H1 (cell line): ENCODE measurements at regions not wholly inside any gene's neighbourhood (a gene's known extent, or its start where the extent isn't known, plus 50 kb on each side); places are given as distances from the start of the nearest gene placed in this dataset.

ENCODE experiments used
- CTCF ChIA-PET: fragments of 300-600 bp; sonication (Branson Sonifier 250); formaldehyde crosslinking; loops from one replicate; lab custom pipeline; 2021; ENCODE audit not compliant: partially characterized antibody; lab: Charles Lee
- POLR2A ChIA-PET: fragments of 300-600 bp; sonication (Branson Sonifier 250); formaldehyde crosslinking; loops from one replicate; lab custom pipeline; 2021; ENCODE audit warnings: inconsistent platforms; ENCODE audit not compliant: partially characterized antibody; lab: Charles Lee
- DNase-seq, 2 experiments: peaks; one replicate each; pipeline versions ENCODE4 v3.0.0 to v3.0.0-alpha.2; 2010 to 2022; ENCODE audit warnings: low spot score in 2 of 2, low read depth in 1 of 2, mixed read lengths in 1 of 2
- FAIRE-seq: peaks from 2 replicates; lab custom pipeline; 2011; peaks lifted over from hg19 to GRCh38; lab: Jason Lieb, UNC
- H2AFZ ChIP-seq: 2 replicates; pipeline ENCODE4 v1.8.1; 2012; ENCODE audit warnings: low read length, inconsistent platforms
- H2AK5ac ChIP-seq: 2 replicates; pipeline ENCODE4 v1.6.1; 2013; ENCODE audit warnings: low read depth, low read length
- H2BK120ac ChIP-seq: replicated peaks from 2 replicates; pipeline ENCODE3; 2013; ENCODE audit warnings: low read depth, low read length, inconsistent platforms
- H2BK12ac ChIP-seq: 2 replicates; pipeline ENCODE4 v1.6.1; 2013; ENCODE audit warnings: low read depth, low read length
- H2BK15ac ChIP-seq: 2 replicates; pipeline ENCODE4 v1.6.1; 2013; ENCODE audit warnings: low read length
- H2BK20ac ChIP-seq: 2 replicates; pipeline ENCODE4 v1.6.1; 2013; ENCODE audit warnings: low read length
- H2BK5ac ChIP-seq: 2 replicates; pipeline ENCODE4 v1.6.1; 2013; ENCODE audit warnings: low read depth, low read length
- H3K14ac ChIP-seq: 2 replicates; pipeline ENCODE4 v1.6.1; 2013; ENCODE audit warnings: inconsistent platforms; ENCODE audit not compliant: insufficient read length
- H3K18ac ChIP-seq: 2 replicates; pipeline ENCODE4 v1.6.1; 2013; ENCODE audit warnings: low read length; ENCODE audit errors: extremely low read depth
- H3K23ac ChIP-seq: 2 replicates; pipeline ENCODE4 v1.6.1; 2013; ENCODE audit warnings: inconsistent platforms; ENCODE audit not compliant: insufficient read length
- H3K23me2 ChIP-seq: 2 replicates; pipeline ENCODE4 v1.6.1; 2013; ENCODE audit warnings: low read depth, low read length
- H3K27ac ChIP-seq: 2 replicates; pipeline ENCODE4 v1.6.1; 2011; ENCODE audit warnings: low read depth, low read length, inconsistent platforms
- H3K27me3 ChIP-seq, 4 experiments: replicated peaks in 1 of 4; 1 replicate in 1 of 4; 2 replicates in 3 of 4; pipeline versions ENCODE4 v1.6.1 to v1.8.1; 2011 to 2013; ENCODE audit warnings: low read length in 3 of 4, mild to moderate bottlenecking in 3 of 4, inconsistent platforms in 2 of 4, mixed read lengths in 2 of 4, moderate library complexity in 1 of 4; ENCODE audit not compliant: control insufficient read depth in 3 of 4, insufficient read depth in 3 of 4; ENCODE audit errors: extremely low read depth in 1 of 4
- H3K36me3 ChIP-seq, 4 experiments: 2 replicates each; pipeline versions ENCODE4 v1.6.1 to v1.8.1; 2011 to 2013; ENCODE audit warnings: mild to moderate bottlenecking in 4 of 4, low read length in 3 of 4, moderate library complexity in 2 of 4, control low read depth in 1 of 4, inconsistent platforms in 1 of 4; ENCODE audit not compliant: insufficient read depth in 4 of 4, control insufficient read depth in 2 of 4
- H3K4ac ChIP-seq: replicated peaks from 2 replicates; pipeline ENCODE3; 2013; ENCODE audit warnings: low read length, low read depth, mixed read lengths, inconsistent platforms; ENCODE audit not compliant: insufficient read length
- H3K4me1 ChIP-seq, 4 experiments: replicated peaks in 1 of 4; 1 replicate in 1 of 4; 2 replicates in 3 of 4; pipeline versions ENCODE4 v1.6.1 to v1.8.1; 2011 to 2013; ENCODE audit warnings: low read length in 3 of 4, inconsistent platforms in 2 of 4, mixed read lengths in 1 of 4; ENCODE audit not compliant: insufficient read depth in 4 of 4, control insufficient read depth in 3 of 4
- H3K4me2 ChIP-seq, 2 experiments: 2 replicates each; pipeline versions ENCODE4 v1.6.1 to v1.8.1; 2011 to 2013; ENCODE audit warnings: low read depth in 2 of 2, low read length in 2 of 2, control low read depth in 1 of 2, inconsistent platforms in 1 of 2, mild to moderate bottlenecking in 1 of 2; ENCODE audit not compliant: insufficient read depth in 1 of 2
- H3K4me3 ChIP-seq, 4 experiments: fragments of 200-600, 300-600 bp in 1 of 4; sonication (generic), shearing (Covaris generic), sonication (Bioruptor Twin) in 1 of 4; 2 replicates each; pipeline versions ENCODE4 v1.5.1 to v1.8.1; 2011 to 2016; ENCODE audit warnings: low read length in 4 of 4, low read depth in 3 of 4, control low read depth in 2 of 4, inconsistent platforms in 2 of 4, mild to moderate bottlenecking in 2 of 4, mixed read lengths in 1 of 4, moderate library complexity in 1 of 4; ENCODE audit not compliant: insufficient read depth in 2 of 4; ENCODE audit errors: extremely low read depth in 1 of 4
- H3K56ac ChIP-seq: replicated peaks from 2 replicates; pipeline ENCODE3; 2013; ENCODE audit warnings: low read depth, mild to moderate bottlenecking, mixed read lengths, low read length, inconsistent platforms; ENCODE audit not compliant: insufficient read length
- H3K79me1 ChIP-seq: 2 replicates; pipeline ENCODE4 v1.6.1; 2013; ENCODE audit warnings: low read depth, low read length, control low read depth
- H3K79me2 ChIP-seq, 2 experiments: 2 replicates each; pipeline versions ENCODE4 v1.6.1 to v1.8.1; 2012 to 2013; ENCODE audit warnings: low read length in 2 of 2, mild to moderate bottlenecking in 2 of 2, inconsistent platforms in 1 of 2; ENCODE audit not compliant: insufficient read depth in 2 of 2, control insufficient read depth in 1 of 2
- H3K9ac ChIP-seq, 4 experiments: replicated peaks in 1 of 4; 1 replicate in 1 of 4; 2 replicates in 3 of 4; pipeline versions ENCODE4 v1.6.1 to v1.8.1; 2011 to 2013; ENCODE audit warnings: low read depth in 3 of 4, low read length in 3 of 4, control low read depth in 2 of 4, mild to moderate bottlenecking in 2 of 4, moderate library complexity in 2 of 4, inconsistent platforms in 1 of 4; ENCODE audit errors: extremely low read depth in 1 of 4
- H3K9me3 ChIP-seq, 2 experiments: 2 replicates each; pipeline versions ENCODE4 v1.6.1 to v1.8.1; 2012 to 2013; ENCODE audit warnings: mild to moderate bottlenecking in 2 of 2, moderate library complexity in 2 of 2, control low read depth in 1 of 2, inconsistent platforms in 1 of 2, low read depth in 1 of 2, low read length in 1 of 2, mixed read lengths in 1 of 2; ENCODE audit not compliant: insufficient read depth in 2 of 2
- H4K20me1 ChIP-seq, 2 experiments: replicated peaks in 1 of 2; 2 replicates each; pipeline versions ENCODE3 to v1.8.1; 2011 to 2013; ENCODE audit warnings: inconsistent platforms in 2 of 2, low read length in 2 of 2, mild to moderate bottlenecking in 1 of 2; ENCODE audit not compliant: insufficient read depth in 2 of 2, control insufficient read depth in 1 of 2
- H4K5ac ChIP-seq: 2 replicates; pipeline ENCODE4 v1.6.1; 2013; ENCODE audit warnings: low read length, low read depth, mixed read lengths, inconsistent platforms; ENCODE audit not compliant: insufficient read length
- H4K8ac ChIP-seq: 2 replicates; pipeline ENCODE4 v1.8.0; 2013; ENCODE audit warnings: mild to moderate bottlenecking, moderate library complexity, low read length, inconsistent platforms; ENCODE audit not compliant: insufficient read depth; ENCODE audit errors: extremely low read depth
- H4K91ac ChIP-seq: replicated peaks from 2 replicates; pipeline ENCODE3; 2013; ENCODE audit warnings: low read length, mixed read lengths, inconsistent platforms; ENCODE audit not compliant: insufficient read length
- BRCA1 ChIP-seq: IDR thresholded peaks from 2 replicates; pipeline ENCODE4 v1.6.1; 2012; ENCODE audit warnings: low read depth, low read length, improper control_type of control experiment
- CBX5 ChIP-seq: fragments of 300-800, 300-1000 bp; sonication (generic); IDR thresholded peaks from 2 replicates; pipeline ENCODE4 v1.7.1; 2016; ENCODE audit warnings: antibody characterized with exemption, low read length, low read depth
- CEBPB ChIP-seq: IDR thresholded peaks from 2 replicates; pipeline ENCODE4 v1.6.1; 2012; ENCODE audit warnings: low read depth, low read length
- CTBP2 ChIP-seq: IDR thresholded peaks from 2 replicates; pipeline ENCODE4 v1.7.0; 2011; ENCODE audit warnings: borderline replicate concordance, mild to moderate bottlenecking, moderate library complexity, mixed read lengths, low read length; ENCODE audit not compliant: insufficient read depth, insufficient read length
- E2F6 ChIP-seq: IDR thresholded peaks from 2 replicates; pipeline ENCODE4 v1.6.1; 2012; ENCODE audit warnings: inconsistent platforms
- EGR1 ChIP-seq: IDR thresholded peaks from 2 replicates; pipeline ENCODE4 v1.6.1; 2011; ENCODE audit warnings: low read depth, low read length, borderline replicate concordance
- FOSL1 ChIP-seq: IDR thresholded peaks from 2 replicates; pipeline ENCODE4 v1.6.1; 2011; ENCODE audit warnings: mild to moderate bottlenecking, low read depth, low read length, moderate library complexity; ENCODE audit not compliant: insufficient read depth
- GABPA ChIP-seq: IDR thresholded peaks from 2 replicates; pipeline ENCODE4 v1.6.1; 2011; ENCODE audit warnings: mild to moderate bottlenecking, low read length, moderate library complexity, borderline replicate concordance; ENCODE audit not compliant: insufficient read depth
- GTF2F1 ChIP-seq: IDR thresholded peaks from 2 replicates; pipeline ENCODE4 v1.6.1; 2012; ENCODE audit warnings: low read depth, low read length, improper control_type of control experiment, borderline replicate concordance
- HDAC2 ChIP-seq, 2 experiments: fragments of 300-600 bp in 1 of 2; sonication (generic) in 1 of 2; IDR thresholded peaks; 2 replicates each; pipeline ENCODE4 v1.6.1; 2011 to 2012; ENCODE audit warnings: low read depth in 2 of 2, low read length in 2 of 2, mild to moderate bottlenecking in 2 of 2, moderate library complexity in 2 of 2, borderline replicate concordance in 1 of 2, inconsistent platforms in 1 of 2
- JUN ChIP-seq: IDR thresholded peaks from 2 replicates; pipeline ENCODE4 v1.6.1; 2011; ENCODE audit warnings: low read depth, mild to moderate bottlenecking, improper control_type of control experiment, low read length
- SP1 ChIP-seq: IDR thresholded peaks from 2 replicates; pipeline ENCODE4 v1.6.1; 2011; ENCODE audit warnings: low read depth, low read length
- TAF1 ChIP-seq: IDR thresholded peaks from 2 replicates; pipeline ENCODE4 v1.6.1; 2011; ENCODE audit warnings: mild to moderate bottlenecking, low read depth, low read length
- YY1 ChIP-seq: IDR thresholded peaks from 2 replicates; pipeline ENCODE4 v1.6.1; 2011; ENCODE audit warnings: low read depth, mild to moderate bottlenecking, low read length
- WGBS, 2 experiments: shearing (Covaris generic) in 1 of 2; methylation state at CpG; one replicate each; pipeline versions ENCODE4 v1.1.6 to v1.1.7; 2013 to 2015; ENCODE audit warnings: low lambda C conversion rate in 2 of 2, mixed read lengths in 2 of 2, inconsistent platforms in 1 of 2, low coverage in 1 of 2, missing lambda C conversion rate in 1 of 2; ENCODE audit not compliant: insufficient replicate concordance in 2 of 2, insufficient coverage in 1 of 2, insufficient read length in 1 of 2; ENCODE audit errors: extremely low coverage in 1 of 2, missing lambda C conversion rate in 1 of 2; 5-methylcytosine and 5-hydroxymethylcytosine counted together

- H3K14ac ChIP-seq = no peak overlapping the region
- H2BK5ac ChIP-seq = no peak overlapping the region
- H3K4me2 ChIP-seq = no peak overlapping the region
- no peak overlapping the region for H3K23ac ChIP-seq
- no peak overlapping the region for H3K4me3 ChIP-seq
- no peak overlapping the region for H3K18ac ChIP-seq
- H2BK20ac ChIP-seq = no peak overlapping the region
- H4K20me1 ChIP-seq = no peaks in the 10 kb centered on the region
- no peak overlapping the region; the same call in 1 of the 2 replicates for H2AFZ ChIP-seq
- ChIA-PET POLR2A (no interaction called here), CTCF (no interaction called here)
- H3K56ac ChIP-seq = no peak overlapping the region
- no peaks in the 10 kb centered on the region for H3K79me1 ChIP-seq
- no peak overlapping the region for H4K5ac ChIP-seq
- no peak overlapping the region for H2AK5ac ChIP-seq
- H3K79me2 ChIP-seq = no peaks in the 10 kb centered on the region
- H3K27me3 ChIP-seq = no peaks in the 10 kb centered on the region
- no peak overlapping the region for H4K91ac ChIP-seq
- H3K9ac ChIP-seq = no peak overlapping the region
- no peak overlapping the region for H2BK15ac ChIP-seq
- no peak overlapping the region for H3K27ac ChIP-seq
- DNase-seq (no peak), FAIRE-seq (no peak)
- no peak overlapping the region for H4K8ac ChIP-seq
- H3K36me3 ChIP-seq = no peaks in the 10 kb centered on the region
- H2BK120ac ChIP-seq = no peak overlapping the region
- H2BK12ac ChIP-seq = no peak overlapping the region
- no peaks in the 10 kb centered on the region for H3K23me2 ChIP-seq
- 90% methylated on average over 2 of the region's 2 CpGs; no CpG with 5 or more reads in 1 of the 2 experiments for WGBS, 2 experiments
- no peaks in the 10 kb centered on the region for H3K9me3 ChIP-seq
- H3K4me1 ChIP-seq = no peaks in the 10 kb centered on the region
- H3K4ac ChIP-seq = no peak overlapping the region
- TF ChIP-seq GTF2F1 = no peak
- no peak for TF ChIP-seq YY1
- no peak for TF ChIP-seq CBX5
- TF ChIP-seq HDAC2 (IDR thresholded peaks at IDR 0.05; ENCODE audit: borderline replicate concordance in 1 of 2, low read depth in 2 of 2, low read length in 2 of 2) = no peak
- no peak for TF ChIP-seq JUN
- TF ChIP-seq GABPA = no peak
- no peak for TF ChIP-seq CTBP2
- no peak for TF ChIP-seq BRCA1
- no peak for TF ChIP-seq TAF1
- TF ChIP-seq EGR1 = no peak
- no peak for TF ChIP-seq E2F6
- no peak for TF ChIP-seq CEBPB
- no peak for TF ChIP-seq SP1
- no peak for TF ChIP-seq FOSL1
Measured at GRCh38 chr11:91653079-91653754, 571.4 kb upstream of the FAT3 start.
